ENCODE measurements at regions not wholly inside any gene's neighbourhood (a gene's known extent, or its start where the extent isn't known, plus 50 kb on each side); places are given as distances from the start of the nearest gene placed in this dataset.

GRCh38 chr4:11931266-11931820 is 502.6 kb upstream of the HS3ST1 start:
- Mint-ChIP-seq H3K4me3 (no peak overlapping the region), H3K27ac (no peak overlapping the region), H3K36me3 (no peaks in the 10 kb centered on the region), H3K27me3 (no peaks in the 10 kb centered on the region), H3K9me3 (ENCODE audit: low read depth) (peaks cover 8% of the 10 kb centered on the region), H3K4me1 (ENCODE audit: low read depth) (no peaks in the 10 kb centered on the region)

DNA sequence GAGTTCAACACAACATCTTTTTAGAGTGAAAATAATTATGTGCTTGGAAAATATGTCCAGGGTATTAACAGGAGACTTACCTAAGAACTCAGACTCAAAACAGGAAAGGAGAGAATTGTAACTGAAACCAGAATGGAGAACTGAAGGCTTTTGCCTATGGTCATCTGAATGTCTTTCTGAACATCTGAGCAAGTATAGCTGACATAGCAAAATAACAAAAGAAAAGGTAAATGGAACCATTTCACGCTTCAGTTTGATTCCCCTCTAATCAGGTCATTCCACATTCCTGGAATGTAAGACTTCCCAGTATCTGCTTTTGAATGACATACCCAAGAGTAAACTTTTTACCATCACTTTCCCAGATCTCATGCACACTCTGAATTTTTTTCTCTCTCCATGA is 500.4 kb upstream of the HS3ST1 start:
- Mint-ChIP-seq H3K27ac (no peak overlapping the region), H3K4me3 (no peak overlapping the region), H3K9me3 (ENCODE audit: low read depth) (peaks cover 8% of the 10 kb centered on the region), H3K27me3 (no peaks in the 10 kb centered on the region), H3K36me3 (no peaks in the 10 kb centered on the region), H3K4me1 (ENCODE audit: low read depth) (no peaks in the 10 kb centered on the region)

- Mint-ChIP-seq H3K4me3 (no peak overlapping the region), H3K27me3 (no peaks in the 10 kb centered on the region), H3K4me1 (ENCODE audit: low read depth) (no peaks in the 10 kb centered on the region), H3K36me3 (no peaks in the 10 kb centered on the region), H3K9me3 (ENCODE audit: low read depth) (no peaks in the 10 kb centered on the region), H3K27ac (no peak overlapping the region)
These were observed 490.6 kb upstream of the HS3ST1 start for GRCh38 chr4:11919316-11919715.

- no peaks in the 10 kb centered on the region for H3K4me1 Mint-ChIP-seq (ENCODE audit: low read depth)
- H3K36me3 Mint-ChIP-seq, result no peaks in the 10 kb centered on the region
- no peaks in the 10 kb centered on the region for H3K27me3 Mint-ChIP-seq
- H3K4me3 Mint-ChIP-seq, result no peak overlapping the region
- no peak overlapping the region for H3K27ac Mint-ChIP-seq
- no peaks in the 10 kb centered on the region for H3K9me3 Mint-ChIP-seq (ENCODE audit: low read depth)
These were observed 485.7 kb upstream of the HS3ST1 start for GRCh38 chr4:11914406-11914805.

GRCh38 chr4:11912886-11913285 is 484.2 kb upstream of the HS3ST1 start:
- Mint-ChIP-seq H3K27ac (no peak overlapping the region), H3K4me1 (ENCODE audit: low read depth) (no peaks in the 10 kb centered on the region), H3K27me3 (no peaks in the 10 kb centered on the region), H3K36me3 (no peaks in the 10 kb centered on the region), H3K9me3 (ENCODE audit: low read depth) (no peaks in the 10 kb centered on the region), H3K4me3 (no peak overlapping the region)

GRCh38 chr4:11910812-11911211 is 482.1 kb upstream of the HS3ST1 start:
- H3K27ac Mint-ChIP-seq, result no peak overlapping the region
- H3K27me3 Mint-ChIP-seq, result no peaks in the 10 kb centered on the region
- no peaks in the 10 kb centered on the region for H3K4me1 Mint-ChIP-seq (ENCODE audit: low read depth)
- H3K4me3 Mint-ChIP-seq, result no peak overlapping the region
- no peaks in the 10 kb centered on the region for H3K36me3 Mint-ChIP-seq
- no peaks in the 10 kb centered on the region for H3K9me3 Mint-ChIP-seq (ENCODE audit: low read depth)

DNA sequence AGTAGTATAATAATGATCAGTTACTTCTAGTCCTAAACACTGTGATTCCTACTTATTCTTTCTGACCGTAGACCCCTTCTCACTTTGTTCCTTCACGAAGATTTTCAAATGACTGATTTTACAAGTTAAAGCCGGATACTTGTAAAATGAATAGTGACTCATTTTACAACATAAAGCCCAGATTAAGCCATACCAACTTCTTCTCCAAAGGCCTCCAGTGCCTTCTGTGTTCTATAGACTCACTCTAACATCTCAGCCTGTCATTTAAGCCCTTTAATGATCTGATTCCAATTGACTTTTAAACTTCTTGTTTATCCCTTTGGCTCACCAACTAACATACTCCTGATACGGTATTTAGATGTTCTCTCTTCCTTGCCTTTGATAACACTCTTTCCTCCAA is 480.0 kb upstream of the HS3ST1 start:
- H3K27ac Mint-ChIP-seq, result no peak overlapping the region
- H3K9me3 Mint-ChIP-seq (ENCODE audit: low read depth), result no peaks in the 10 kb centered on the region
- no peak overlapping the region for H3K4me3 Mint-ChIP-seq
- no peaks in the 10 kb centered on the region for H3K36me3 Mint-ChIP-seq
- H3K4me1 Mint-ChIP-seq (ENCODE audit: low read depth), result no peaks in the 10 kb centered on the region
- H3K27me3 Mint-ChIP-seq, result peaks cover 4% of the 10 kb centered on the region

GRCh38 chr4:11908205-11908604 is 479.5 kb upstream of the HS3ST1 start:
- H3K4me1 Mint-ChIP-seq (ENCODE audit: low read depth), result no peaks in the 10 kb centered on the region
- no peaks in the 10 kb centered on the region for H3K9me3 Mint-ChIP-seq (ENCODE audit: low read depth)
- H3K27me3 Mint-ChIP-seq, result peaks cover 4% of the 10 kb centered on the region
- no peak overlapping the region for H3K27ac Mint-ChIP-seq
- H3K36me3 Mint-ChIP-seq, result no peaks in the 10 kb centered on the region
- no peak overlapping the region for H3K4me3 Mint-ChIP-seq

DNA sequence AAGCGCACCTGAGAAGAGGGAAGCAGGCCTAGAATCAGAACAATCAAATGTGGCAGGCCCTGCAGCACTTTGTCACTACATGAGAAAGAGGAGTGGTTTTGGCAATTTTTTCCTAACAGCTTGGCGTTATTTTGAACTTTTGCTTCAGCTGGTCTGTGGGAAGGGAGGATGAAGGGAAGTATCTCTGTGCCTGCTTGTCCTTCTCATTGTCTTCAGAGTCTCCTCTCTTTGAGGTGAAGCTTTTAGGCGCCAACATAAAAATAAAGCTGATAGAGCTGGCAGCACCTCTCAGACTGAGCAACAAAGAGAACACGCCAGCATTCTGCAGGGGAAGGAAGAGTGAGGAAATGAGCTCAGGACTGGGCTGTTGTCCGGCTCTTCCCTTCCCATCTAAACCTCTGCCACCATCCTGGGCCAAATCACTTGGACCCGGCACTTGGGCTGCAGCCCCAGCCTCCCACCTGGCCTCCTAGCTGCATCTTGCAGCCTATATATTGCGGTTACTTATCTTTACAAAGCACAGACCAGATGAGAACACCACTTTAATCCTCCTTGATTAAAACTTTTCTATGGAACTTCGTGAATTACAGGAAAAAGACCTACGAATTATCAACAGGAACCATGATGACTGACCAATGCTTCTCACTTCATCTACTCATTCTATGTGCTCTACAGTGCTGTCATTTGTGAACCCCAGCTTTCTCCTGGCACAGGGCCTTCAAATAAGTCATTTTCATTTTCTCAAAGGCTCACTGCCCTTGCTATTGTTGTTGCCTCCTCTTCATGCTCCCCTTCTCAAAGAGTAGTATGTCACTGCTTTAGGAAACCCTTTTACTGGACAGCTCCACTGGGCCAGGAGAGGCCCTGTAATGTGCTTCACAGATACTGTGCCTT is 476.4 kb upstream of the HS3ST1 start:
- no peaks in the 10 kb centered on the region for H3K4me1 Mint-ChIP-seq (ENCODE audit: low read depth)
- no peak overlapping the region for H3K4me3 Mint-ChIP-seq
- no peaks in the 10 kb centered on the region for H3K36me3 Mint-ChIP-seq
- no peaks in the 10 kb centered on the region for H3K9me3 Mint-ChIP-seq (ENCODE audit: low read depth)
- no peak overlapping the region for H3K27ac Mint-ChIP-seq
- peaks cover 4% of the 10 kb centered on the region for H3K27me3 Mint-ChIP-seq

DNA sequence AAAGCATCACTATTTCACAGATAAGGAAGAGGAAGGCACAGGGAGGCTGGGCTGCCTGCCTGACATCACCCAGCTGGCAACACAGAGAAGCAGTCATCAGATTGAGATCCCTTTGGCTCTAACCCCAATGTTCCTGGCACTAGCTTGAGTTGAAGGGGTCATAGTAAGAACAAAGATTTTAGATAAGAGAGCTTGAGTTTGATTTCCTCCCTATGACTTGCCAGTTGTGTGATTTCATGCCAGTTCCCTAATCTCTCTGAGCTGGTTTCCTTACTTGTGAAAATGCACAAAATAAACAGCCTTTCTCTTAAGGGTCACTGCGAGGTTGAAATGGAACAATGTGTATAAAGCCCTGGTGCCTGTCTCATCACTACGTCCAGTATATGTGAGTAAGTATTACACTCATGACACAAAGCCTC is 475.4 kb upstream of the HS3ST1 start:
- Mint-ChIP-seq H3K9me3 (ENCODE audit: low read depth) (peaks cover under 1% of the 10 kb centered on the region), H3K36me3 (no peaks in the 10 kb centered on the region), H3K4me3 (no peak overlapping the region), H3K4me1 (ENCODE audit: low read depth) (no peaks in the 10 kb centered on the region), H3K27ac (no peak overlapping the region), H3K27me3 (peaks cover 4% of the 10 kb centered on the region)

- H3K9me3 Mint-ChIP-seq (ENCODE audit: low read depth), result peaks cover 5% of the 10 kb centered on the region
- H3K4me3 Mint-ChIP-seq, result no peak overlapping the region
- H3K4me1 Mint-ChIP-seq (ENCODE audit: low read depth), result no peaks in the 10 kb centered on the region
- peaks cover 4% of the 10 kb centered on the region for H3K27me3 Mint-ChIP-seq
- no peak overlapping the region for H3K27ac Mint-ChIP-seq
- H3K36me3 Mint-ChIP-seq, result no peaks in the 10 kb centered on the region
These were observed 472.4 kb upstream of the HS3ST1 start for GRCh38 chr4:11901089-11901488.

- Mint-ChIP-seq H3K4me3 (no peak overlapping the region), H3K36me3 (no peaks in the 10 kb centered on the region), H3K27ac (no peak overlapping the region), H3K9me3 (ENCODE audit: low read depth) (peaks cover 5% of the 10 kb centered on the region), H3K27me3 (peaks cover under 1% of the 10 kb centered on the region), H3K4me1 (ENCODE audit: low read depth) (no peaks in the 10 kb centered on the region)
These were observed 471.7 kb upstream of the HS3ST1 start for GRCh38 chr4:11900359-11900758.

GRCh38 chr4:11898796-11899195 is 470.1 kb upstream of the HS3ST1 start:
- Mint-ChIP-seq H3K36me3 (no peaks in the 10 kb centered on the region), H3K27ac (no peak overlapping the region), H3K9me3 (ENCODE audit: low read depth) (peaks cover 5% of the 10 kb centered on the region), H3K4me3 (no peak overlapping the region), H3K27me3 (no peaks in the 10 kb centered on the region), H3K4me1 (ENCODE audit: low read depth) (no peaks in the 10 kb centered on the region)

DNA sequence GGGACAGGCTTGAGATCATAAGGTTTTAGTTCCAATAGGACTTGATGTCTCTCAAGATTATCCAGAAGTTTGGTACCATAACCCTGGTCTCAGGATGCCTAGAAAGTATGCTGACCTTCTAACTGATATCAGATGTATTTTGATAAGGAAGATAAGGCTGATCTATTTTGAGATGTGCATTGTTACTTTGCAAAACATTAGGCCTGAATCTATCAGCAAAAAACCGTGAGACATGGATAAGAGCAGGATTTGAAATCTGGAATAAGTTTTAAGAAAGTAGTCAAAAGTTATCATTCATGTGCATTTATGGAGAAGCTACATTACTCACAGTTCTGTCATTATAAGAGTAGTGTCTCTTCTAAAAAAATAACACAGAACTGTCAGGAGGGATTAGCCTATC is 467.1 kb upstream of the HS3ST1 start:
- no peak overlapping the region for H3K4me3 Mint-ChIP-seq
- no peaks in the 10 kb centered on the region for H3K27me3 Mint-ChIP-seq
- H3K27ac Mint-ChIP-seq, result no peak overlapping the region
- H3K36me3 Mint-ChIP-seq, result no peaks in the 10 kb centered on the region
- H3K9me3 Mint-ChIP-seq (ENCODE audit: low read depth), result peaks cover 5% of the 10 kb centered on the region
- no peaks in the 10 kb centered on the region for H3K4me1 Mint-ChIP-seq (ENCODE audit: low read depth)

DNA sequence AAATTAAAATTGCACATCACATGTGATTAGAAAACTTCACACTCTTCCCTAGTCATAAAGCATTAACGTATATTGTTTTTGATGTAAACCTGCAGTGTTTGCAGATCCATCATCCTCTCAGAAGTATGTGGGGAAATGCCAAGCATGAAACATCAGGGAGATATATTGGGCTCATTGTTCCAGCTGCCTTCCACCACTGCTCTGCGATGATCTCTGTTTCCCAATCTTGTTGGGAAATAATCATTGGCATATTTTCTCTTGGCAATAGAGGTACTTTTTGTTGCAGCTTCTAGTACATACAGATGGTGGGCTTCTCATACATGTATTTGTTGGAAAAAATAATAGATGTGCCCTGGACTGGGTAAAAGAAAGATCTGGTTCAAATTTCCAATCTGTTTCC is 466.3 kb upstream of the HS3ST1 start:
- Mint-ChIP-seq H3K4me1 (ENCODE audit: low read depth) (no peaks in the 10 kb centered on the region), H3K36me3 (no peaks in the 10 kb centered on the region), H3K27me3 (no peaks in the 10 kb centered on the region), H3K9me3 (ENCODE audit: low read depth) (peaks cover 5% of the 10 kb centered on the region), H3K27ac (no peak overlapping the region), H3K4me3 (no peak overlapping the region)

DNA sequence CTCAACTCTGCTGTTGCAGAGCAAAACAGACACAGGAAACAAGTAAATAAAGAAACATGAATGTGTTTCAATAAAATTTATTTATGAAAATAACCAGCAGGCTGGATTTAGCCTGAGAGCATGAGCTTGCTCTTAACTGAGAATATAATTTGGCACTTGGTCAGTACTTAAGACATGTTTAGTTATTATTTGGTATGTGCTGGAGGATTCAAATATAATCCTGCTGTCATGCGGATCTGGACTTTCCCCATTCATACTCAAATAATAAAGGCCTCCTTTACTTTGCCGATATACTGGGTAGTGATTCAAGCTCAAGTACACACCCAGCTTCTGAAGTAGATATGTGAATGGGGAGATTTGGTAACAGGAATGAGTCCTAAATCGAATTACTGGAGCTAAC is 465.5 kb upstream of the HS3ST1 start:
- H3K27ac Mint-ChIP-seq, result no peak overlapping the region
- no peak overlapping the region for H3K4me3 Mint-ChIP-seq
- no peaks in the 10 kb centered on the region for H3K4me1 Mint-ChIP-seq (ENCODE audit: low read depth)
- H3K27me3 Mint-ChIP-seq, result no peaks in the 10 kb centered on the region
- H3K36me3 Mint-ChIP-seq, result no peaks in the 10 kb centered on the region
- H3K9me3 Mint-ChIP-seq (ENCODE audit: low read depth), result peaks cover 5% of the 10 kb centered on the region

Data from activated naive CD8-positive, alpha-beta T cell (primary cell).